OCI-LY7 (cell line): ENCODE measurements at regions not wholly inside any gene's neighbourhood (a gene's known extent, or its start where the extent isn't known, plus 50 kb on each side); places are given as distances from the start of the nearest gene placed in this dataset.

Experiments
- CTCF ChIP-seq: fragments of 200-600 bp; sonication (generic); conservative IDR thresholded peaks from 2 replicates; pipeline ENCODE4 v1.5.1; 2014; ENCODE audit warnings: mild to moderate bottlenecking, antibody characterized with exemption, low read length, moderate library complexity, mixed read lengths
- EZH2phosphoT487 ChIP-seq: fragments of 200-600 bp; sonication (generic); IDR thresholded peaks from 2 replicates; pipeline ENCODE4 v1.6.1; 2018; ENCODE audit warnings: low read depth, borderline replicate concordance, mild to moderate bottlenecking, mixed run types, antibody characterized with exemption, low read length, moderate library complexity, mixed read lengths

GRCh38 chr12:115013236-115013981 lies 329.4 kb upstream of the TBX3 start:
- TF ChIP-seq CTCF (no peak), EZH2phosphoT487 (no peak)
